ENCODE measurements at regions not wholly inside any gene's neighbourhood (a gene's known extent, or its start where the extent isn't known, plus 50 kb on each side); places are given as distances from the start of the nearest gene placed in this dataset.
A peak's percentile ranks its signal among the peaks of the same experiment; 100 is the strongest.

GRCh38 chr5:33334829-33335228 is 105.9 kb upstream of the TARS1 start:
- no peak for DNase-seq

DNA sequence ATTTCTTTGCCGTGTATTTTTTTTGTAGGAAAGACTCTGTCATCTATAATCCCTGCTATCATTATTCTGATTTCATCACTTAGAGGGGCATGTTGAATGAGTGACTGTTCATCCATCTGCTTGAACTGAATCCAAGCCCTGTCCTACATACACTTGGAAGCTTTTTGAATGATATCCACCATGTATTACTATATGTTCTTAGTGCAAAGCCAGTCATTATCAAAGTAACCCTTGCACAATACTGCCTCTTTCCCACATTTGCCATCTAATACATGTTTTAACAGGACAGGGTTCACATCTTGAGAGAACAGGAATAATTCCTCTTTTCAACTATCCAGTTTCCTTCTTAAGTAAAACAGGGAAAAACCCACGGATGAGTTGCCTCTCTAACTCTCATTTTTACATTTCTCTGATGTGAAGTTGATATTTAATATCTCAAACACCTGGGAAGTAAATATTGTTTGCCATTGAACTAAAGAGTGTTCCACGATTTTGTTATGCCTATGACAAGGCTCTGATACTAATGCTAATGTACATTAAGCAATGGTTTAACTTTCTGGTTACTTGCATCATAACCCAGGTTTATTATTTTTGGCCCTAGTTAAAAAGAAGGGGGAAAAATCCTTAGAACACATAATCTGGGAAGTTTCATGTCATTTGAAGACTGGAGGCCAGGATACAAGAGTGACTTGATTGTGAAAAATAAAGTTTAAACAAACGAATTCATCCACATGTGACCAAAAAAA is 103.7 kb upstream of the TARS1 start:
- no peak for DNase-seq

DNA sequence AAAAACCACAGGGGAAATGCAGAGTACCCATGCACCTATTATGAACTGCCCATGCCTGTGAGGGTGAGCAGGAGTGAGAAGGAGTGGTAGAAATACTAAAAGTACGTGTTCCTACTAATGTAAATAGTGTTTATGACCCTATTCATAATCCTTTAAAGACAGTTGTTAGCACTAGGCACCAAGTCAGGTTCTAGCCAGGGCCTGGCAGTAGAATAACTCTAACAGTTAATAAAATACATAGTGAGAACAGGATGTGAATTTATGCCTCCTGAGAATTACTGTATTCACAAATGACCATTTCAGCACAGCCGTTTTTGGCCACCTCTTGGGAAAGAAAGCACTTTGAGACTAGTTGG is 103.2 kb upstream of the TARS1 start:
- DNase-seq, result no peak

DNA sequence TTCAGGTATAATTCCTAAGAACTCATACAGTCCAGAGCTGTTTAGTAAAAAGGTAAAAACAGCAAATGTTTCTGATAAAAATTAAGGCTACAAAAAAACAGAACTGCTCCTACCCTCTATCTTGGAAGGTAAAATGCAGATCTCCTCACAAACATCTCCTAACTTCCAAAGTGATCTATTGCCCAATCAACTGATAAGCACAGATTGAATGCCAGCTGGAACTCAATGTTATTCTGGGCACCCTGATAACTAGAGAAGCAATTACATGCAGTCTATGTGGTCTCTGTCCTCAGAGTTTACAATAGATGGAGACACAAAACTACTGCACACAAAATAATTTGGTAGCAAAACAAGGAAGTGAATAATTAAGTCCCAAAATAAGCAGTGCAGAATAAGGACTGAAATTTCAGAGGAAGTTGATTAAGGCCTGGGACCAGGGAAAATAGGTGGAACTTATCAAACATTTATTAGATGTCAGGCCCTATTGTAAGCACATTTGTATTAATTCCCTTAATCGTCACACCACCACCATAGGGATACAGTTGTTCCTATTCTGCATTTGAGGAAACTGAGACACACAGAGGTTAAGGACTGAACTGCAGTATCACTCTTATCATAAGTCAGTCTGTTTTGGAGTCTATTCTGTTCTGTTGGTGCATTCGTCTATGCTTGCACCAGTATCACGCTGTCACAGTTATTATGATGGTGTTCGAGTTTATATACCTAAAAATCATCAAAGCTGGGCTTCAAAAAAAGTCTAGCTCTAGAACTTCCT is 102.2 kb upstream of the TARS1 start:
- DNase-seq, result no peak

DNA sequence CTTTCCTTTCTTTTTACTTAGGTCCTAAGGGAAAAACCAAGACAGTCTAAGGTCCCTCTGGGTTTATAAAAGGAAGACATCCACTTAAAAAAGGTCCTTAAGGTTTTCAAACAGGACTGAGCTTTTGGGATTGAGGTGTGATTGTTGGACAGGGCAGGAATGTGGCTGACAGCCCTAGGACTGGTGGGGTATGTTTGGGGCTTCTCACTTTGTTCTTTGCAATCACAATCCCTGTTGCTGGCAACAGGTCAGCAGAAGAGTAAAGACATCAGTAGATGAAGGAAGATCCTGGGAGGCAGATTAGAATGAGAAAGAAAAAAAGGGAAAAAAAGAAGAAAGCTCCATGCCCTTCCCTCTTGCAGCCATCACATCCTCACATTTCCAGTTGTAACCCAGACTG is 101.4 kb upstream of the TARS1 start:
- no peak for DNase-seq

DNA sequence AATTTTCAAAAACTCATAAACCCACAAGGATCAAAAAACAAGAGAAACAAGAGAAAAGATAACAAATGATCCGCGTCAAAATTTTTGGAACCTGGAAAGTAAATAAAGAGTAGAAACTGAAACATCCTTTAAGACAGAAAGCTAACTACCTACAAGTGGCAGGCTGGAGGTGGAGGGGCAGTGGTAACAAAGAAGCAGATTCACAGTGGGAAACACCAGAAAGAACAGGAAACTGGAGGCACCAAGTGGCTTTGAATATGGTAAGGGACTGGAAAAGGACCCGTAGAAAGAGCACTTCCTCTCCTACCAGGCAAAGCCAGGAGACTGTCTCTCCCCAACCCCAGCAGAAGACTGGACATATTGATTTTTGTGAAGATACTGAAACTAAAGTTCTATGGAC is 100.6 kb upstream of the TARS1 start:
- DNase-seq, result no peak

DNA sequence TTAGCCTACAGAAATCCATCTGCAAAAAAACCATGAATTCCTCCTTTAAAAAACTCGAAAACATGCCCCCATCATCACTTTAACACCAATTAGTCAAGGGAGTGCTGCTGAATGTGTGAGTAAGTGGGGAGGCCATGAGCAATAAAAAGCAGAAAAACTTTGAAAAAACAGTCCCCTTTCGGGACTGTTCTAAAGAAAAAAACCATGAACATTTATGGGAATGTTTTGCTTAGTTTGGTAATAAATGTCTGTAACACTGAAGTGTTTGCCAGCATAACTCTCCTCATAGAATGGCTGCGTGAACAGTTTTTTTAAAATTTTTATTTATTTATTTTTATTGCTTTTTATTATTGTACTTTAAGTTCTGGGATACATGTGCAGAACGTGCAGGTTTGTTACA is 99.4 kb upstream of the TARS1 start:
- no peak for DNase-seq

GRCh38 chr5:33343676-33344327 is 97.0 kb upstream of the TARS1 start:
- DNase-seq, result no peak

GRCh38 chr5:33346534-33346933 is 94.2 kb upstream of the TARS1 start:
- no peak for DNase-seq

- no peak for DNase-seq
These were observed 79.0 kb upstream of the TARS1 start for GRCh38 chr5:33361781-33362180.

DNA sequence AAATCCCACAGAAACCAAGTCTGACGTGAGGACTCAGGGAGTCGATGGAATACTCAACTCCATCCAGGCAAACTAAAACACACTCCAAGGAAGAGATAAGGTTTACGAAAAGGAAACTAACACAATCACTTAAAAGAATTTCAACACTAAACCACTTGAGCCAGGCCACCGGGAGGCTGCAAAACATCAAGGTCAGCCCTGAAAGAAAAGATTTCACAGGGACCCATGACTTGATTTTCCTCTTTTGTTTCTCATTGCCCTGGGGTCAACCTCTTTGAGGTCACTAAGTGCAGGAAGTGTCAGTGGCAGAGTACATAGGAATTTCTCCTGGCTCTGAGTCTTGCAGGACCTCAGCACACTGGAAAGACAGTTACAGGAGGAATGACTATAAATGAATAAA is 77.8 kb upstream of the TARS1 start:
- DNase-seq, result no peak

DNA sequence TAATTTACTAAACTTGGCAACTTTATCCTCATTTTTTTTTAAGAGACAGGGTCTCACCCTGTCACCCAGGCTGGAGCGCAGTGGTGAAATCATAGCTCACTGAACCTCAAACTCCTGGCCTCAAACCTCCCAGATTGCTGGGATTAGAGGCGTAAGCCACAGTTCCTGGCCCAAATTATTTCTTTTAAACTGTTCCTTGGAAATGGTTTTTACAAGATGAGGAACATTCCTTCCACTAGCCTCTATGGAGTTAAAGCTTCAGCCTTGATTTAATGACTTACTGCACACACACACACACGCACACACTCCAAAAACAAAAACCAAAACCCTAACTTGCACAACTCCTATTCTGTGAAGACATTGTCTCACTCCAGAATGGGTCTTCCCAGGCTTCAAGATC is 77.2 kb upstream of the TARS1 start:
- DNase-seq, result no peak

DNA sequence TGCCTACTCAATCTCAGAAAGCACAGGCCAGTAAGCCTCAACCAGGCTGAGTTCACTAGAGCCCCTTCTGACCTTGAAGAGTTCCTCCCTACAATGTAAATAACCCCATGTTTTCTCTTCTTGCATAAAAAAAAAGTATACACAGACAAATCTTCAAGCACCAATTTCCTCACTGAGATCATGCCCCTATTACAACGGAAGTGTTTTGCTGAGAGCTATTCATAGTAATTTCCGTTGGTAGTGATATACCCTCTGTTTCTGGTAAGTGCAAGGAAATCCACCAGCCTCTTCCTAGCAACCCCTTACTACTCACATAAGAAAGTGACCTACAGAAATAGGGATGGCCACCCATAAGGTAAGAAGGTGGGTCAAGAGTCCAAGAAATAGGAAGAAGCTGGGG is 76.4 kb upstream of the TARS1 start:
- DNase-seq, result no peak

GRCh38 chr5:33367416-33367815 is 73.3 kb upstream of the TARS1 start:
- no peak for DNase-seq

DNA sequence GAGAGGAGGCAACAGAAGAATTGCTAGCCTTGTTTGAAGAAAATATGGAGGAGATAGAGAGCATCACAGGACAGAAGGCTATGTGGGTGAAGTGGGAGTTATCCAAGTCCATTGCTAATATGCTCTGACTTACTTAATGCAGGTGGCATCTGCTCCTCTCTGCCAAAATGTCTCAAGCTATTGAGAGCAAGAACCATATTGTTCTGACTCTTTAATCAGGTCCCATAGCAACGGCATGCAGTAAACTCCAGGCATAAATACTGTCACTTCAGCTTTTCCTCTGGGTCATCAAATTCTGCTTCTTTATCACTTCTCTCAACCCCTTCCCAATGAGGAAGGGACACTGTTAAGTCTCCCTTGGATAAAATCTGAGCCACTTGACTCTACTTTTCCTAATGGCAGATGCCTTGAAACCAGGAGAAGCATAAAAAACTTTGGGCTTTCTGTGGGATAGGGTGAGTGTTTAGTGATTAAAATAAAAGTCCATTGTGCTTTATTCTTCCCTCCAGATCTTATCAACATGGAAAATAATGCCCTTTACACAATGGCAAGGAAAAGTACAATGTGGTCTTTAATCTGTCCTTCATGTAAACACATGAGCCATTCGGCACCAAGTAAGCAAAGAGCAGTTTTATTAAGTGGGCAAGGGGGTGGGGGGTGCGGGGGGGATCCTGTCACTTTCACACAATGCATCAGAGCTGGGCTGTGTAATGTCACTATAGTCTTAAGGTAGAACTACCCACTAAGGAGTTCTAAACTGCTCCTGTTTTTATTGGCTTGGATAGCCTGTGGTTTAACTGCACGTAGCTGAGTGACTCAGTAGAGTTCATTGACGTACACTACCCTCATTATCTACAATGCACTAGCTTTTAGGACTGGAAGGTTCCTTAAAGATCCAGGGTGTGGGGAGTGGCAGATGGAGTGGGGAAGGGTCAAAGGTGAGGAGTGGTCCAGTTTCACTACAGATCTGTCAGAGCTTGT is 71.0 kb upstream of the TARS1 start:
- peak; percentile 59 for DNase-seq

- peak; percentile 38 for DNase-seq
These were observed 70.3 kb upstream of the TARS1 start for GRCh38 chr5:33370466-33370859.

DNA sequence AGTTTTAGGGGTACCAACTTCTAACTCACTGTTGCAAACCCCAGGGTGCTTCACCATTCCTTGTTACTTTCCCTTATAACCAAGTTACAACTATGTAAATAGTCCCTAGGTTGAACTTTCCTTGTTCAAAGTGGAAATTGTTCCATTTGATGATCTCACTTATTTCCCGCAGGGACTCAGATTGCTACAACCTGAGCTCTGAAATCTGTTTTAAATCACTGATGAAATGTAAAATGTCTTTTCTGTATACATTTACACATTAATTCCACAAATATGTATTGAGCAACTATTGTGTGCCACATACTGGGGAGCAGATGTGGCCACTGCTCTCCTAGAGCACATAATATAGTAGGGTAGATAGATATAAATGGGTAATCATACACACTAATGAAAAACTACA is 69.1 kb upstream of the TARS1 start:
- DNase-seq, result no peak

DNA sequence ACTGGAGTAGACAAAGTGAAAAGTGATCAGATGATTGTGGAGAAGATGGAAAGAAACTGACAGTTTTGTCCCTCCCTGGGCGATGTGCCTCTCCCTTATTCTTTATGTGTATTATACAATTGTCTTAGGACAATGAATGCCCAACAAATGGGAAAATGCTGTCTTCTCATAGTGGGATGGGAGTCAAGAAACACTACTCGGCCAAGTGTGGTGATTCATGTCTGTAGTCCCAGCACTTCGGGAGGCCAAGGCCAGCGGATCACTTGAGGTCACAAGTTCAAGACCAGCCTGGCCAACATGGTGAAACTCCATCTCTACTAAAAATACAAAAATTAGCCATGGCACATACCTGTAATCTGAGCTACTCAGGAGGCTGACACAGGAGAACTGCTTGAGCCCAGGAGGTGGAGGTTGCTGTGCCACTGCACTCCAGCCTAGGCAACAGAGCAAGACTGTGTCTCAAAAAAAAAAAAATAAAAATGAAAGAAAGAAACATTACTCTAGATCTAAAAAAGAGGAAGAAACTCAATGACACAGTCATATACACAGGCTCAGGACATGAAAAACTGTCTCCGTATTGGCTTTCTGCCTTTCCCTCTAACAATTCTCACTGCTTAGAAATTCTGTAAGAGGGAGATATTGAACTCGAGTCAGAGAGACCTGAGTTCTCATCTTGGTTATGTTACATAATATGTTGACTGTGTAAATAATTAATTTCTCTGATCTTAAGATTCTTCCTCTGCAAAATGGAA is 67.9 kb upstream of the TARS1 start:
- DNase-seq, result no peak

GRCh38 chr5:33375900-33376299 is 64.9 kb upstream of the TARS1 start:
- no peak for DNase-seq

DNA sequence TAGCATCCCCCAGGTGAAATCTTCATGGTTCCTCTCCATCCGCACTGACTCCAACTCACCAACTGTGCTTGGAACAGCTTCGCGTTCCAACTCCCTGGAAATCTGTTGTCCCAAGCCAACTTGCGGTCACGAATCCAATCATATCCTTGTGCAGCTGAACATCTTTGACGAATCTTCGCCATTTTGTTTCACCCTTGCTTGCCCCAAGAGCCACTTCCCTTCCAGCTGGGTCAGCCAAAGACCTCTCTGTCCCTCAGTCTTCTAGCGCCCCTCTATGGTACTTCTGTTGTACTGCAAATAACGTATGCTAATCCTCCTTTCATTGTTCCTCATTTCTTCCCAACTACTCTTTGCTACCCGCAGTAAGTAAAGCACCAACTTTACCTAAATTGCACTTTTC is 61.0 kb upstream of the TARS1 start:
- DNase-seq, result peak; percentile 17

DNA sequence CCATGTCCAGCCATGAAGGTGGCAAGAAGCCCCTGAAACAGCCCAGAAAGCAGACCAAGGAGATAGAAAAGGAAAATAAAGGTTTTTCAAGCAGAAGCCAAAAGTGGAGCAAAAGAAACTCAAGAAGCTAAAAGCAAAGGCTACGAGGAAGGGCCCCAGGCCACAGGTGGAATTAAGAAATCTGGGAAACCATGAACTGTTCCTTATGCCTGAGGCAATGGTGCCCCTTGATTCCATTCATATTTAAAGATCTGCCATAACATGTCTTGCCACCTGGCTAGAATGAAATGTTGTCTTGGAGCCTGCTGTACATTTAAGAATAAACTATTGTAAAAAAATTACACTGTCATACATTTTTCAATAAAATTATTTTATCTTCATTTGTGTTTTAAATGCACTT is 59.5 kb upstream of the TARS1 start:
- DNase-seq, result no peak
